WTC11 (cell line): ENCODE measurements at regions not wholly inside any gene's neighbourhood (a gene's known extent, or its start where the extent isn't known, plus 50 kb on each side); places are given as distances from the start of the nearest gene placed in this dataset.

ENCODE experiments used
- FOXK1 ChIP-seq: sonication (generic); formaldehyde crosslinking; IDR thresholded peaks from 2 replicates; pipeline ENCODE4 v1.8.0; 2022; ENCODE audit warnings: mild to moderate bottlenecking, moderate library complexity, missing genetic modification reagents
- JAZF1 ChIP-seq: fragments of 250-450 bp; sonication (Bioruptor Pico); IDR thresholded peaks from 2 replicates; pipeline ENCODE4 v1.9.0; 2021; ENCODE audit warnings: moderate library complexity, mild to moderate bottlenecking, inconsistent platforms
- NR3C1 ChIP-seq: sonication (generic); formaldehyde crosslinking; conservative IDR thresholded peaks from 2 replicates; pipeline ENCODE4 v1.8.1; 2023; ENCODE audit warnings: low read depth, mild to moderate bottlenecking, missing genetic modification reagents
- SMAD4 ChIP-seq: sonication (generic); formaldehyde crosslinking; IDR thresholded peaks from 2 replicates; pipeline ENCODE4 v1.8.0; 2022; ENCODE audit warnings: mild to moderate bottlenecking, missing genetic modification reagents
- SP1 ChIP-seq: sonication (generic); formaldehyde crosslinking; conservative IDR thresholded peaks from 2 replicates; pipeline ENCODE4 v1.8.1; 2022; ENCODE audit warnings: missing genetic modification reagents
- TP53 ChIP-seq: sonication (generic); formaldehyde crosslinking; IDR thresholded peaks from 2 replicates; pipeline ENCODE4 v1.8.1; 2023; ENCODE audit warnings: mild to moderate bottlenecking, missing genetic modification reagents
- ZBTB21 ChIP-seq: sonication (generic); formaldehyde crosslinking; IDR thresholded peaks from 2 replicates; pipeline ENCODE4 v1.8.1; 2023; ENCODE audit warnings: mild to moderate bottlenecking, missing genetic modification reagents, borderline replicate concordance
- TF ChIP-seq, protein P1 (sequence below): sonication (generic); formaldehyde crosslinking; IDR thresholded peaks from 2 replicates; pipeline ENCODE4 v1.8.1; 2023; ENCODE audit warnings: mild to moderate bottlenecking, missing genetic modification reagents, moderate library complexity
- TF ChIP-seq, protein P2 (sequence below): fragments of 200-600 bp; IDR thresholded peaks from 2 replicates; pipeline ENCODE4 v1.8.0; 2022; ENCODE audit warnings: antibody characterized with exemption
- TF ChIP-seq, protein P3 (sequence below): sonication (generic); formaldehyde crosslinking; IDR thresholded peaks from 2 replicates; pipeline ENCODE4 v1.8.0; 2022; ENCODE audit warnings: mild to moderate bottlenecking, missing genetic modification reagents
- TF ChIP-seq, protein P4 (sequence below): fragments of 250-450 bp; sonication (Bioruptor Pico); IDR thresholded peaks from 2 replicates; pipeline ENCODE4 v1.8.0; 2021; ENCODE audit warnings: mild to moderate bottlenecking

DNA sequence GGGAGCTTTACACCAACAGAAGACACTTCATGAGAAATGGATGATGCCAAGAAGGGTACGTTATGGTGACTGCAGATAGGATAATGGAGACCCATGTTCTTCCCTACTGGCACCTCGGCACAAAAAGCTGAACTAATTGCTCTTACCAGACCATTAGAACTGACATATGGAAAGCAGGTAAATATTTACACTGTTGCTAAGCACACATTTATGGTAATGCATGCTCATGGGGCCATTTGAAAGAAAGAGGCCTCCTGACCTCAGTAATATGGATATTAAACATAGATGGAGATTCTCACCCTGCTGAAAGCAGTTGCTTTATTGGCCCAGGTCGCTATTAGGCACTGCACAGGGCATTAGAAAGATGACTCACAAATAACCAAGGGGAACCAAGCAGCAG is 1759.6 kb downstream of the C4orf33 start:
- TF ChIP-seq, protein P1, sequence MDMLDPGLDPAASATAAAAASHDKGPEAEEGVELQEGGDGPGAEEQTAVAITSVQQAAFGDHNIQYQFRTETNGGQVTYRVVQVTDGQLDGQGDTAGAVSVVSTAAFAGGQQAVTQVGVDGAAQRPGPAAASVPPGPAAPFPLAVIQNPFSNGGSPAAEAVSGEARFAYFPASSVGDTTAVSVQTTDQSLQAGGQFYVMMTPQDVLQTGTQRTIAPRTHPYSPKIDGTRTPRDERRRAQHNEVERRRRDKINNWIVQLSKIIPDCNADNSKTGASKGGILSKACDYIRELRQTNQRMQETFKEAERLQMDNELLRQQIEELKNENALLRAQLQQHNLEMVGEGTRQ: no peak
- no peak for TF ChIP-seq SP1 (CRISPR knock-in tag)
- no peak for TF ChIP-seq FOXK1 (CRISPR knock-in tag)
- no peak for TF ChIP-seq NR3C1
- TF ChIP-seq JAZF1 (CRISPR knock-in tag): no peak
- TF ChIP-seq, protein P2, sequence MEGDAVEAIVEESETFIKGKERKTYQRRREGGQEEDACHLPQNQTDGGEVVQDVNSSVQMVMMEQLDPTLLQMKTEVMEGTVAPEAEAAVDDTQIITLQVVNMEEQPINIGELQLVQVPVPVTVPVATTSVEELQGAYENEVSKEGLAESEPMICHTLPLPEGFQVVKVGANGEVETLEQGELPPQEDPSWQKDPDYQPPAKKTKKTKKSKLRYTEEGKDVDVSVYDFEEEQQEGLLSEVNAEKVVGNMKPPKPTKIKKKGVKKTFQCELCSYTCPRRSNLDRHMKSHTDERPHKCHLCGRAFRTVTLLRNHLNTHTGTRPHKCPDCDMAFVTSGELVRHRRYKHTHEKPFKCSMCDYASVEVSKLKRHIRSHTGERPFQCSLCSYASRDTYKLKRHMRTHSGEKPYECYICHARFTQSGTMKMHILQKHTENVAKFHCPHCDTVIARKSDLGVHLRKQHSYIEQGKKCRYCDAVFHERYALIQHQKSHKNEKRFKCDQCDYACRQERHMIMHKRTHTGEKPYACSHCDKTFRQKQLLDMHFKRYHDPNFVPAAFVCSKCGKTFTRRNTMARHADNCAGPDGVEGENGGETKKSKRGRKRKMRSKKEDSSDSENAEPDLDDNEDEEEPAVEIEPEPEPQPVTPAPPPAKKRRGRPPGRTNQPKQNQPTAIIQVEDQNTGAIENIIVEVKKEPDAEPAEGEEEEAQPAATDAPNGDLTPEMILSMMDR: no peak
- TF ChIP-seq TP53: no peak
- TF ChIP-seq ZBTB21 (CRISPR knock-in tag): no peak
- TF ChIP-seq, protein P3, sequence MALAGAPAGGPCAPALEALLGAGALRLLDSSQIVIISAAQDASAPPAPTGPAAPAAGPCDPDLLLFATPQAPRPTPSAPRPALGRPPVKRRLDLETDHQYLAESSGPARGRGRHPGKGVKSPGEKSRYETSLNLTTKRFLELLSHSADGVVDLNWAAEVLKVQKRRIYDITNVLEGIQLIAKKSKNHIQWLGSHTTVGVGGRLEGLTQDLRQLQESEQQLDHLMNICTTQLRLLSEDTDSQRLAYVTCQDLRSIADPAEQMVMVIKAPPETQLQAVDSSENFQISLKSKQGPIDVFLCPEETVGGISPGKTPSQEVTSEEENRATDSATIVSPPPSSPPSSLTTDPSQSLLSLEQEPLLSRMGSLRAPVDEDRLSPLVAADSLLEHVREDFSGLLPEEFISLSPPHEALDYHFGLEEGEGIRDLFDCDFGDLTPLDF (CRISPR knock-in tag): no peak
- TF ChIP-seq, protein P4, sequence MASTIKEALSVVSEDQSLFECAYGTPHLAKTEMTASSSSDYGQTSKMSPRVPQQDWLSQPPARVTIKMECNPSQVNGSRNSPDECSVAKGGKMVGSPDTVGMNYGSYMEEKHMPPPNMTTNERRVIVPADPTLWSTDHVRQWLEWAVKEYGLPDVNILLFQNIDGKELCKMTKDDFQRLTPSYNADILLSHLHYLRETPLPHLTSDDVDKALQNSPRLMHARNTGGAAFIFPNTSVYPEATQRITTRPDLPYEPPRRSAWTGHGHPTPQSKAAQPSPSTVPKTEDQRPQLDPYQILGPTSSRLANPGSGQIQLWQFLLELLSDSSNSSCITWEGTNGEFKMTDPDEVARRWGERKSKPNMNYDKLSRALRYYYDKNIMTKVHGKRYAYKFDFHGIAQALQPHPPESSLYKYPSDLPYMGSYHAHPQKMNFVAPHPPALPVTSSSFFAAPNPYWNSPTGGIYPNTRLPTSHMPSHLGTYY (CRISPR knock-in tag): no peak
- TF ChIP-seq SMAD4 (CRISPR knock-in tag): no peak
